HepG2 (cell line): ENCODE measurements at regions not wholly inside any gene's neighbourhood (a gene's known extent, or its start where the extent isn't known, plus 50 kb on each side); places are given as distances from the start of the nearest gene placed in this dataset.

Experiments
- ATAC-seq: fragments of 200-7000 bp; cut with Tn5 transposase; 3 replicates; pipeline ENCODE4 v1.9.1; 2020; ENCODE audit warnings: mild to moderate bottlenecking, moderate library complexity
- BruUV-seq: library from RNA; stranded (reverse); fragments of 400-500 nt; replicated peaks from 2 replicates; lab custom pipeline; 2021; lab: Mats Ljungman, UMichigan
- CTCF ChIA-PET: fragments of 300-600 bp; formaldehyde crosslinking; extraction: SDS; loops from one replicate; lab custom pipeline; 2021; ENCODE audit warnings: low total read pairs, inconsistent platforms, low intra/inter-chr PET ratio; lab: Yijun Ruan, JAX
- POLR2A ChIA-PET: fragments of 350-600 bp; sonication (Branson Sonifier 250); formaldehyde crosslinking; loops from one replicate; lab custom pipeline; 2020; ENCODE audit warnings: antibody characterized with exemption, inconsistent platforms; lab: Yijun Ruan, JAX
- DNase-seq: peaks from one replicate; pipeline ENCODE4 v3.0.0-alpha.2; 2015; ENCODE audit warnings: low spot score
- FAIRE-seq: peaks from 3 replicates; lab custom pipeline; 2011; peaks lifted over from hg19 to GRCh38; lab: Jason Lieb, UNC
- H2AFZ ChIP-seq: one replicate; pipeline ENCODE4 v1.6.1; 2011; ENCODE audit warnings: low read length, inconsistent platforms
- H3K27ac ChIP-seq: fragments of 300-600 bp; 3 replicates; pipeline ENCODE4 v1.8.0; 2011; ENCODE audit warnings: mixed run types, mild to moderate bottlenecking, mixed read lengths, low read length, inconsistent platforms; ENCODE audit not compliant: insufficient read depth; ENCODE audit errors: extremely low read length
- H3K27me3 ChIP-seq, 2 experiments: fragments of 200-600 bp in 1 of 2; 2 replicates in 1 of 2; 3 replicates in 1 of 2; pipeline versions ENCODE4 v1.6.0 to v1.8.0; 2011; ENCODE audit warnings: low read length in 2 of 2, mild to moderate bottlenecking in 2 of 2, moderate library complexity in 2 of 2, inconsistent platforms in 1 of 2; ENCODE audit not compliant: insufficient read depth in 2 of 2, control insufficient read depth in 1 of 2
- H3K36me3 ChIP-seq, 2 experiments: fragments of 200-600 bp in 1 of 2; replicated peaks in 1 of 2; 2 replicates in 1 of 2; 3 replicates in 1 of 2; pipeline versions ENCODE4 v1.5.1 to v1.8.0; 2011; ENCODE audit warnings: low read length in 2 of 2, inconsistent platforms in 1 of 2; ENCODE audit not compliant: insufficient read depth in 2 of 2, control insufficient read depth in 1 of 2
- H3K4me1 ChIP-seq: 2 replicates; pipeline ENCODE4 v1.5.1; 2012; ENCODE audit warnings: low read length, inconsistent platforms; ENCODE audit not compliant: insufficient read depth
- H3K4me2 ChIP-seq: 2 replicates; pipeline ENCODE4 v1.6.0; 2011; ENCODE audit warnings: low read depth, low read length, inconsistent platforms
- H3K4me3 ChIP-seq, 3 experiments: fragments of 200-600 bp in 1 of 3; sonication (generic), shearing (Covaris generic) in 1 of 3; replicated peaks in 1 of 3; 2 replicates each; pipeline ENCODE4 v1.5.1; 2011 to 2016; ENCODE audit warnings: low read length in 3 of 3, inconsistent platforms in 2 of 3, low read depth in 2 of 3, mild to moderate bottlenecking in 2 of 3, control low read depth in 1 of 3, mixed read lengths in 1 of 3; ENCODE audit not compliant: insufficient read depth in 1 of 3
- H3K79me2 ChIP-seq: one replicate; pipeline ENCODE4 v1.6.1; 2011; ENCODE audit warnings: low read length, inconsistent platforms; ENCODE audit not compliant: insufficient read depth
- H3K9ac ChIP-seq: 2 replicates; pipeline ENCODE4 v1.6.0; 2011; ENCODE audit warnings: mild to moderate bottlenecking, low read depth, low read length, inconsistent platforms; ENCODE audit not compliant: insufficient read depth
- H3K9me3 ChIP-seq: 2 replicates; pipeline ENCODE4 v1.5.1; 2012; ENCODE audit warnings: mild to moderate bottlenecking, low read length
- H4K20me1 ChIP-seq: 2 replicates; pipeline ENCODE4 v1.6.0; 2011; ENCODE audit warnings: inconsistent platforms, mild to moderate bottlenecking, low read length, moderate library complexity; ENCODE audit not compliant: insufficient read depth
- FIP1L1 ChIP-seq: fragments of 200-400 bp; formaldehyde crosslinking; IDR thresholded peaks from 2 replicates; pipeline ENCODE4 v1.6.1; 2018; ENCODE audit warnings: low read depth, mild to moderate bottlenecking, low read length, moderate library complexity, borderline replicate concordance; ENCODE audit not compliant: insufficient read depth
- HES4 ChIP-seq: sonication (generic); formaldehyde crosslinking; IDR thresholded peaks from 2 replicates; pipeline ENCODE4 v1.9.0; 2021; ENCODE audit warnings: mild to moderate bottlenecking, missing genetic modification reagents, borderline replicate concordance
- MAFF ChIP-seq: IDR thresholded peaks from 2 replicates; pipeline ENCODE4 v1.6.1; 2011; ENCODE audit warnings: low read depth, low read length, improper control_type of control experiment
- NFAT5 ChIP-seq: sonication (generic); formaldehyde crosslinking; IDR thresholded peaks from 2 replicates; pipeline ENCODE4 v1.4.0; 2020; ENCODE audit warnings: missing genetic modification reagents
- POLR2A ChIP-seq, 2 experiments: IDR thresholded peaks; 2 replicates each; pipeline ENCODE4 v1.6.1; 2011; ENCODE audit warnings: low read depth in 2 of 2, low read length in 2 of 2, mild to moderate bottlenecking in 1 of 2, moderate library complexity in 1 of 2; ENCODE audit not compliant: insufficient read depth in 1 of 2
- SNRNP70 ChIP-seq: fragments of 200-400 bp; formaldehyde crosslinking; IDR thresholded peaks from 2 replicates; pipeline ENCODE4 v1.6.1; 2017; ENCODE audit warnings: mild to moderate bottlenecking, low read depth, low read length, moderate library complexity
- TRIM24 ChIP-seq: sonication (generic); formaldehyde crosslinking; IDR thresholded peaks from 2 replicates; pipeline ENCODE4 v1.8.0; 2022; ENCODE audit warnings: mild to moderate bottlenecking, missing genetic modification reagents
- ZEB1 ChIP-seq: IDR thresholded peaks from 2 replicates; pipeline ENCODE4 v1.6.1; 2012; ENCODE audit warnings: mild to moderate bottlenecking, low read depth, inconsistent platforms; ENCODE audit not compliant: insufficient replicate concordance
- ZNF766 ChIP-seq: sonication (generic); formaldehyde crosslinking; IDR thresholded peaks from 2 replicates; pipeline ENCODE4 v1.5.0; 2020; ENCODE audit warnings: missing genetic modification reagents, borderline replicate concordance
- ZNF777 ChIP-seq: sonication (generic); formaldehyde crosslinking; IDR thresholded peaks from 2 replicates; pipeline ENCODE4 v1.4.0; 2020; ENCODE audit warnings: missing genetic modification reagents
- WGBS: methylation state at CpG from one replicate; pipeline ENCODE4 v1.1.6; 2017; ENCODE audit warnings: low lambda C conversion rate; 5-methylcytosine and 5-hydroxymethylcytosine counted together
- in situ Hi-C: cut with HindIII; loops from 2 replicates; pipeline ENCODE4 v1.10.0; 2017; ENCODE audit warnings: low pct_unique_long_range_greater_than_20kb; ENCODE audit not compliant: extremely low pct_ligation_motif_present
- intact Hi-C: fragments of 100-400 bp; cut with micrococcal nuclease; formaldehyde crosslinking; loops from one replicate; pipeline ENCODE4 v1.10.0; 2022; ENCODE audit not compliant: unreplicated experiment

- H3K27me3 ChIP-seq: no peaks in the 10 kb centered on the region
- H3K4me3 ChIP-seq: no peak overlapping the region
- CTCF ChIA-PET: no interaction called here
- no peak overlapping the region for H3K4me2 ChIP-seq
- H3K79me2 ChIP-seq: no peaks in the 10 kb centered on the region
- H2AFZ ChIP-seq: no peak overlapping the region
- TF ChIP-seq MAFF: 0 out of 2 replicates have a peak, but pooled peaks have one; percentile 6
- TF ChIP-seq POLR2A (IDR thresholded peaks at IDR 0.05; ENCODE audit: insufficient read depth in 1 of 2, low read depth in 2 of 2, low read length in 2 of 2): no peak
- TF ChIP-seq, all 625 proteins: peak for 1
- Histone ChIP-seq H3K27ac (no peak overlapping the region), H3K9me3 (no peaks in the 10 kb centered on the region), H4K20me1 (no peaks in the 10 kb centered on the region), H3K36me3 (no peaks in the 10 kb centered on the region), H3K9ac (no peak overlapping the region), H3K4me1 (peaks cover 15% of the 10 kb centered on the region)
- POLR2A ChIA-PET: no interaction called here
- BruUV-seq: no TSS peak
- DNase-seq (peak; percentile 9), ATAC-seq (peak; percentile 82), FAIRE-seq (no peak)
- intact Hi-C loops: no loop called here
- WGBS: 7% methylated on average over 1 of the region's 1 CpG
- in situ Hi-C loops: no loop called here
These were observed 416.5 kb downstream of the MEIS1 start for GRCh38 chr2:66851449-66851872.

- no TSS peak for BruUV-seq
- Histone ChIP-seq H3K4me1 (peaks cover 7% of the 10 kb centered on the region), H2AFZ (no peak overlapping the region), H3K9me3 (no peaks in the 10 kb centered on the region), H3K27me3 (no peaks in the 10 kb centered on the region), H3K79me2 (no peaks in the 10 kb centered on the region), H3K4me3 (no peak overlapping the region), H3K27ac (no peak overlapping the region), H4K20me1 (no peaks in the 10 kb centered on the region), H3K36me3 (no peaks in the 10 kb centered on the region), H3K9ac (no peak overlapping the region), H3K4me2 (no peak overlapping the region)
- intact Hi-C loops (no loop called here), in situ Hi-C loops (no loop called here)
- TF ChIP-seq ZNF766 (CRISPR knock-in tag): no peak
- TF ChIP-seq FIP1L1: no peak
- no peak for TF ChIP-seq TRIM24 (CRISPR knock-in tag)
- no peak for TF ChIP-seq NFAT5 (CRISPR knock-in tag)
- TF ChIP-seq ZEB1: no peak
- no peak for TF ChIP-seq ZNF777 (CRISPR knock-in tag)
- TF ChIP-seq SNRNP70: no peak
- TF ChIP-seq HES4 (CRISPR knock-in tag): no peak
- FAIRE-seq: no peak
- ChIA-PET CTCF (no interaction called here), POLR2A (no interaction called here)
- 45% methylated on average over 6 of the region's 6 CpGs for WGBS
- ATAC-seq: no peak
- DNase-seq: no peak
These were observed 418.0 kb downstream of the MEIS1 start for GRCh38 chr2:66852953-66853352.
